AG04449 (cell line): ENCODE measurements at regions not wholly inside any gene's neighbourhood (a gene's known extent, or its start where the extent isn't known, plus 50 kb on each side); places are given as distances from the start of the nearest gene placed in this dataset.

Source experiments
- CTCF ChIA-PET: fragments of 350-600 bp; formaldehyde crosslinking; extraction: SDS; loops from one replicate; lab custom pipeline; 2021; ENCODE audit warnings: antibody characterized with exemption; lab: Yijun Ruan, JAX
- POLR2A ChIA-PET: fragments of 400-600, 350-600 bp; formaldehyde crosslinking; extraction: SDS; loops from one replicate; lab custom pipeline; 2020; ENCODE audit warnings: antibody characterized with exemption, inconsistent platforms; lab: Yijun Ruan, JAX
- DNase-seq: peaks from one replicate; pipeline ENCODE4 v3.0.0-alpha.2; 2010; ENCODE audit warnings: low read depth, low spot score
- H3K4me3 ChIP-seq: 2 replicates; pipeline ENCODE4 v1.5.1; 2011; ENCODE audit warnings: low read depth, mild to moderate bottlenecking, control low read depth, low read length
- CTCF ChIP-seq: IDR thresholded peaks from one replicate; pipeline ENCODE4 v1.5.1; 2011; ENCODE audit warnings: mild to moderate bottlenecking, moderate library complexity, low read length, control low read depth, inconsistent platforms; ENCODE audit not compliant: insufficient read depth; ENCODE audit errors: missing control alignments

- CTCF ChIA-PET: no interaction called here
- H3K4me3 ChIP-seq: no peak overlapping the region
- no peak for TF ChIP-seq CTCF
- POLR2A ChIA-PET: no interaction called here
- no peak for DNase-seq
These were observed 126.6 kb downstream of the AXIN2 start for GRCh38 chr17:65434878-65435277.

- CTCF ChIA-PET: no interaction called here
These were observed 127.2 kb downstream of the AXIN2 start for GRCh38 chr17:65434251-65434650.

GRCh38 chr17:65433592-65433991, 127.9 kb downstream of the AXIN2 start:
- DNase-seq: no peak
- no peak for TF ChIP-seq CTCF
- H3K4me3 ChIP-seq: no peak overlapping the region
- CTCF ChIA-PET: no interaction called here
- POLR2A ChIA-PET: no interaction called here

More at GRCh38 chr17:65434251-65434650, 127.2 kb downstream of the AXIN2 start:
- no peak for TF ChIP-seq CTCF
- no peak overlapping the region for H3K4me3 ChIP-seq
- POLR2A ChIA-PET: no interaction called here
- no peak for DNase-seq

DNA sequence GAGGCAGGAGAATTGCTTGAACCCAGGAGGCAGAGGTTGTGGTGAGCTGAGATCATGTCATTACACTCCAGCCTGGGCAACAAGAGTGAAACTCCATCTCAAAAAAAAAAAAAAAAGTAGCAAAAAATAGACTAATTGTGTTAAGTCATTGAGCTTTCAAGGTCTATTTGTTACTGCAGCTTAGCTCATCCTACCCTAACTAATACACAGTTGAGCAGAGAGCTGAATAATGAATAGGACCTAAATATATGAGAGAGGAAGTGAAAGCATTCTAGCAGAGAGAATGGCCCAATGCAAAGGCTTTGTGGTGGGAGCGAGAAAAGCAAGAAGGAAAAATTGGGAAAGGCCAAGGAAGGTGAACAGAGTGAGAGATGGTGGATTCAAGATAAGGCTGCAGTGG, 128.3 kb downstream of the AXIN2 start:
- TF ChIP-seq CTCF: no peak
- no peak overlapping the region for H3K4me3 ChIP-seq
- DNase-seq: no peak
- ChIA-PET CTCF (no interaction called here), POLR2A (no interaction called here)

DNA sequence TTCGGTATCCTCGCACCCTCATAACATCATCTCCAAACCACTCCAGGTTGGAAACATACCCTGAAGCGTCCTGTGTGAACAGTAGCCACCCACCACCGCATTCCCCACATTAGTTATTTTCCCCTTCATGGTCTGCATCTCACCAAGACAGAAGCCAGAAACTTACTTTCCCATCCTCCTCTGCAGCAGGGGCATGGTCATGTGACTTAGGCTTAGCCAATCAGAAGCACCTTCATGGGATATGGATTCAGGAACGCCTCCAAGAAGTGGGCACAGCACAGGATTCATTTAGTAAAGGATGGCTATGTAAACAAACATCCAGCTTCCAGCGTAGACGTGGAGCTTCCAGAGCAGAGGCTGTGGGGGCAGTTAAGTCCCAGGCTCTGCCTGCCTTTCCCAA, 130.3 kb downstream of the AXIN2 start:
- POLR2A ChIA-PET: no interaction called here
- H3K4me3 ChIP-seq: no peak overlapping the region
- no peak for DNase-seq
- no peak for TF ChIP-seq CTCF
- CTCF ChIA-PET: no interaction called here

DNA sequence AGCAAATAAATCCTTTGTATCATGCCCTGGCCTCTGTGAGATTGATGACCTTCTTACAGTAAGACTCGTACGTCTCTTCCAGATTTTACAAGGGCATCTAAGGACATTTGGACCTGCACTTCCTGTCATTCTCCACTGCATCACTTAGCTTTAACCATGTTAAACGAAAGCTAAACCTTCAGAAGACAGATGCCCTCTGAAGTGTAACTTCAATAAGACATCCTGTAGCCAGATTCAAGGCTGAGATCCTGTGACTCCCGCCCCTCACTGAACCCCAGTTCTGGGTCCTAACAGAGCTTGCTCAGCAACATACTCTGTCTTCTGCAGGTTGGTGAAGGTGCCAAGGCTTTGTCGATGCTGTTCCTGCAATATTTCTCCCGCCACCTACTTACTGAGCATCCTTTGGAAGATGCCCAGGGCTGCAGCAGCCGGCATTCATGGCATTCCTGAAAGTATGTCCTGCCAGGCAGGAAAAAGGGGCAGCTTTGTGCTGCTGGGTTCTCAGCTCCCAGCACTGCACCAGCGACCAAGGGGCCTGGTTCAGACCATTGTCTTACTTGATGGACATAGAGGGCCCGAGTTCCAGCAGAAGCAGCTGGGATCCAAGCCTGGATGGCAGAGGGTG, 131.1 kb downstream of the AXIN2 start:
- POLR2A ChIA-PET: no interaction called here
- no peak for DNase-seq
- CTCF ChIA-PET: no interaction called here
- TF ChIP-seq CTCF: no peak
- no peak overlapping the region for H3K4me3 ChIP-seq
